MM.1S (cell line): ENCODE measurements at regions not wholly inside any gene's neighbourhood (a gene's known extent, or its start where the extent isn't known, plus 50 kb on each side); places are given as distances from the start of the nearest gene placed in this dataset.

ENCODE experiments used
- EZH2 ChIP-seq: fragments of 300-600 bp; sonication (generic); optimal IDR thresholded peaks from 2 replicates; pipeline ENCODE3; 2017; ENCODE audit warnings: low read depth, mild to moderate bottlenecking, antibody characterized with exemption, low read length, mixed read lengths
- EZH2phosphoT487 ChIP-seq: fragments of 300-600 bp; sonication (generic); IDR thresholded peaks from 2 replicates; pipeline ENCODE4 v1.6.1; 2018; ENCODE audit warnings: antibody characterized with exemption, low read length
- TF ChIP-seq, protein P1 (sequence below): fragments of 300-600 bp; sonication (generic); IDR thresholded peaks from 2 replicates; pipeline ENCODE4 v1.5.1; 2016; ENCODE audit warnings: antibody characterized with exemption, low read length, mixed read lengths

DNA sequence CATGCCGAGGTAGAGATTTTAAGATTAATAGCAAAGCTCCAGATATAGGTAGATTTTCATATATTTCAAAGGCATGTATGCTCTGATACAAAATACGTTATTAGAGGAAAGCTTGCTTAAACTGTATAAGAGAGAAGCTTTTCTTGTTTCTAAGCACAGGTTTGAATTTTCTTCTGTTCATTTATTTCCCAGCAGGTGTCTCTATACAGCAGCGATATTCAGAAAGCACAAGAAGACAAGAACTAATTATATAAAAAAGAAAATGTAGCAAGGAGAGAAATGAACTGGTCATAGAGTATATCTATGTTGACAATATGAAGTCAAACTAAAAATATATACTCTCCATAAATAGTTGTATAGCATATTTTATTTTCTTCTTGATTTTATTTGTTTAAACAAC lies 307.4 kb upstream of the NOVA1 start:
- TF ChIP-seq EZH2 (no peak), EZH2phosphoT487 (no peak)
- TF ChIP-seq, protein P1, sequence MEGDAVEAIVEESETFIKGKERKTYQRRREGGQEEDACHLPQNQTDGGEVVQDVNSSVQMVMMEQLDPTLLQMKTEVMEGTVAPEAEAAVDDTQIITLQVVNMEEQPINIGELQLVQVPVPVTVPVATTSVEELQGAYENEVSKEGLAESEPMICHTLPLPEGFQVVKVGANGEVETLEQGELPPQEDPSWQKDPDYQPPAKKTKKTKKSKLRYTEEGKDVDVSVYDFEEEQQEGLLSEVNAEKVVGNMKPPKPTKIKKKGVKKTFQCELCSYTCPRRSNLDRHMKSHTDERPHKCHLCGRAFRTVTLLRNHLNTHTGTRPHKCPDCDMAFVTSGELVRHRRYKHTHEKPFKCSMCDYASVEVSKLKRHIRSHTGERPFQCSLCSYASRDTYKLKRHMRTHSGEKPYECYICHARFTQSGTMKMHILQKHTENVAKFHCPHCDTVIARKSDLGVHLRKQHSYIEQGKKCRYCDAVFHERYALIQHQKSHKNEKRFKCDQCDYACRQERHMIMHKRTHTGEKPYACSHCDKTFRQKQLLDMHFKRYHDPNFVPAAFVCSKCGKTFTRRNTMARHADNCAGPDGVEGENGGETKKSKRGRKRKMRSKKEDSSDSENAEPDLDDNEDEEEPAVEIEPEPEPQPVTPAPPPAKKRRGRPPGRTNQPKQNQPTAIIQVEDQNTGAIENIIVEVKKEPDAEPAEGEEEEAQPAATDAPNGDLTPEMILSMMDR = no peak
